Smooth muscle cell (in vitro differentiated cells): ENCODE measurements at regions not wholly inside any gene's neighbourhood (a gene's known extent, or its start where the extent isn't known, plus 50 kb on each side); places are given as distances from the start of the nearest gene placed in this dataset.
A peak's percentile ranks its signal among the peaks of the same experiment; 100 is the strongest.

Experiments
- DNase-seq: peaks from one replicate; lab custom pipeline; 2025; ENCODE audit not compliant: unreplicated experiment; lab: John Stamatoyannopoulos, UW
- H2AFZ ChIP-seq: fragments of 200-600 bp; sonication (generic); 2 replicates; pipeline ENCODE4 v1.6.0; 2016; ENCODE audit warnings: antibody characterized with exemption, low read depth, mild to moderate bottlenecking
- H3F3A ChIP-seq: fragments of 200-600 bp; sonication (generic); 2 replicates; pipeline ENCODE4 v1.6.0; 2017; ENCODE audit warnings: antibody characterized with exemption, low read depth
- H3K27ac ChIP-seq: fragments of 200-600 bp; sonication (generic); 2 replicates; pipeline ENCODE4 v1.5.1; 2016; ENCODE audit warnings: low read depth, mild to moderate bottlenecking
- H3K27me3 ChIP-seq: fragments of 200-600 bp; sonication (generic); 2 replicates; pipeline ENCODE4 v1.6.1; 2016; ENCODE audit warnings: low read depth, mild to moderate bottlenecking
- H3K36me3 ChIP-seq: fragments of 200-600 bp; sonication (generic); 2 replicates; pipeline ENCODE4 v1.5.1; 2016; ENCODE audit warnings: low read depth
- H3K4me1 ChIP-seq: fragments of 200-600 bp; sonication (generic); 2 replicates; pipeline ENCODE4 v1.5.1; 2016; ENCODE audit warnings: low read depth
- H3K4me2 ChIP-seq: fragments of 200-600 bp; sonication (generic); 2 replicates; pipeline ENCODE4 v1.6.0; 2016; ENCODE audit warnings: mild to moderate bottlenecking
- H3K4me3 ChIP-seq: fragments of 200-600 bp; sonication (generic); 2 replicates; pipeline ENCODE4 v1.5.1; 2016; ENCODE audit warnings: mild to moderate bottlenecking
- H3K79me2 ChIP-seq: fragments of 200-600 bp; sonication (generic); 2 replicates; pipeline ENCODE4 v1.6.0; 2016; ENCODE audit warnings: low read depth, mild to moderate bottlenecking
- H3K9ac ChIP-seq: fragments of 200-600 bp; sonication (generic); 2 replicates; pipeline ENCODE4 v1.6.0; 2016; ENCODE audit warnings: low read depth
- H3K9me3 ChIP-seq: fragments of 200-600 bp; sonication (generic); replicated peaks from 2 replicates; pipeline ENCODE4 v1.5.1; 2016; ENCODE audit warnings: low read depth
- H4K20me1 ChIP-seq: fragments of 200-600 bp; sonication (generic); 2 replicates; pipeline ENCODE4 v1.6.0; 2016; ENCODE audit warnings: low read depth
- WGBS: methylation state at CpG from one replicate; pipeline ENCODE4 v1.1.7; 2016; ENCODE audit warnings: low lambda C conversion rate; 5-methylcytosine and 5-hydroxymethylcytosine counted together
- TF ChIP-seq, protein P1 (sequence below): fragments of 200-600 bp; sonication (generic); IDR thresholded peaks from 2 replicates; pipeline ENCODE4 v1.5.1; 2017; ENCODE audit warnings: borderline replicate concordance, mild to moderate bottlenecking, antibody characterized with exemption; ENCODE audit not compliant: insufficient read depth, poor library complexity, severe bottlenecking

DNA sequence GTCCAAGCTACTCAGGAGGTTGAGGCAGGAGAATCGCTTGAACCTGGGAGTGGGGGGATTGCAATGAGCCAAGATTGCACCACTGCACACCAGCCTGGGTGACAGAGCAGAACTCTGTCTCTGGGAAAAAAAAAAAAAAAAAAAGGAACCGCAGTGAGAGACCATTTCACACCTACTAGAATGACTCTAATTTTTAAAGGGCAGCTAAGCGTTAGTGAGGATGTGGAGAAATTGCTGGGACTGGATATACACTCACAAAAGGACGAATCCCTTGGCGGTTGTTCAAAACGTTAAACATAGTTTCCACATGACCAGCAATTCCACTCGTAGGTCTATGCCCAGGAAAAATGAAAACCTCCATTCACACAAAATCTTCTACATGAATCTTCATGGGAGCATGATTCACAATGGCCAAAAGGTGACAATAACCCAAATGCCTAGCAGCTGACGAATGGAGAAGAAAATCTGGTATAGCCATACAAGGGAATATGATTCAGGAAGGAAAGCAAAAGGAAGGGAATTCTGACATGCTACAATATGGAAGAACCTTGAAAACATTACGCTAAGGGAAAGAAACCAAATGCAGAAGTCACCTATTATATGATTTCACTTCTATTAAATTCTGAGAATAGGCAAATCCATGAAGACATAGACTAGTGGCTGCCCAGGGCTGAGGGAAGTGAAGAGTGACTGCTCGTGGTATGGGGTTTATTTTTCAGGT is 127.0 kb downstream of the CHSY1 start:
- TF ChIP-seq, protein P1, sequence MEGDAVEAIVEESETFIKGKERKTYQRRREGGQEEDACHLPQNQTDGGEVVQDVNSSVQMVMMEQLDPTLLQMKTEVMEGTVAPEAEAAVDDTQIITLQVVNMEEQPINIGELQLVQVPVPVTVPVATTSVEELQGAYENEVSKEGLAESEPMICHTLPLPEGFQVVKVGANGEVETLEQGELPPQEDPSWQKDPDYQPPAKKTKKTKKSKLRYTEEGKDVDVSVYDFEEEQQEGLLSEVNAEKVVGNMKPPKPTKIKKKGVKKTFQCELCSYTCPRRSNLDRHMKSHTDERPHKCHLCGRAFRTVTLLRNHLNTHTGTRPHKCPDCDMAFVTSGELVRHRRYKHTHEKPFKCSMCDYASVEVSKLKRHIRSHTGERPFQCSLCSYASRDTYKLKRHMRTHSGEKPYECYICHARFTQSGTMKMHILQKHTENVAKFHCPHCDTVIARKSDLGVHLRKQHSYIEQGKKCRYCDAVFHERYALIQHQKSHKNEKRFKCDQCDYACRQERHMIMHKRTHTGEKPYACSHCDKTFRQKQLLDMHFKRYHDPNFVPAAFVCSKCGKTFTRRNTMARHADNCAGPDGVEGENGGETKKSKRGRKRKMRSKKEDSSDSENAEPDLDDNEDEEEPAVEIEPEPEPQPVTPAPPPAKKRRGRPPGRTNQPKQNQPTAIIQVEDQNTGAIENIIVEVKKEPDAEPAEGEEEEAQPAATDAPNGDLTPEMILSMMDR, result no peak
- peaks cover 46% of the 10 kb centered on the region for H3F3A ChIP-seq
- H3K27me3 ChIP-seq, result no peaks in the 10 kb centered on the region
- H3K4me1 ChIP-seq, result peaks cover 36% of the 10 kb centered on the region
- DNase-seq, result no peak
- H3K9me3 ChIP-seq, result no peaks in the 10 kb centered on the region
- no peak overlapping the region for H3K4me3 ChIP-seq
- H2AFZ ChIP-seq, result no peak overlapping the region
- peak overlapping the region; percentile 52 for H3K4me2 ChIP-seq
- 58% methylated on average over 10 of the region's 10 CpGs for WGBS
- H3K27ac ChIP-seq, result peak overlapping the region; percentile 92
- H3K36me3 ChIP-seq, result no peaks in the 10 kb centered on the region
- peak overlapping the region; percentile 23 for H3K9ac ChIP-seq
- no peaks in the 10 kb centered on the region for H4K20me1 ChIP-seq
- H3K79me2 ChIP-seq, result peaks cover 4% of the 10 kb centered on the region

DNA sequence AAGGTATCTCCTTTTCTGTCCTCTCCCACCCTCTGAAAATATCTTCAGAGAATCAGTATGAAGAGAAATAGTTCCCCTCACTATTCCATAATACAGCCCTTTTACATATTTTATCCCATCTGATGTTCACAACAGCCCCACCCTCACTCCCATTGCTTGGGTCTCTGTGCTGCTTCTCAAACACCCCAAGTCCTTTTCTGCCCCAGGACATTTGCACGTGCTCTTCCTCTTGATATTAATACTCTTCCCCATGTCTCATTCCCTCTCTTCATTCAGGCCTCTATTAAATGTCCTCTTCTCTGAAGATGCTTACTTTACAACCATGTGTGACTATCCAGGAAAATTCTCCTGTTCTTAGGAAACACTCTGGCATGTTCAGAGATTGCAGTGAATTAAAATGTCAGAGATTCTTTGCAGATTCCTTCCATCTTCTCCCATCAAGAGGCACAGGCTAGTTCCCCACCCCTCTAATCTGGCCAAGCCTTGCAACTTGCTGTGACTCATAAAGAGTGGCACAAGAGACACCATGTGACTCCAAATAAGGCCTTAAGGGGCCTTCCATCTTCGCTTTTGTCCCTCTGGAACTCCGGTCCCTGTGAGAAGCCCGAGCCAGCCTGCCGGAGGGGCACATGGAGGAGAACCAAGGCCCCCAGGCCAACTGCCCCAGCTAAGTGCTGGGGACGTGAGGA is 128.5 kb downstream of the CHSY1 start:
- 58% methylated on average over 6 of the region's 6 CpGs for WGBS
- Histone ChIP-seq H3K4me1 (peaks cover 36% of the 10 kb centered on the region), H3K79me2 (peaks cover 4% of the 10 kb centered on the region), H4K20me1 (no peaks in the 10 kb centered on the region), H3K27me3 (no peaks in the 10 kb centered on the region), H3K9ac (peak overlapping the region; percentile 1), H3K4me3 (no peak overlapping the region), H3K36me3 (no peaks in the 10 kb centered on the region), H3F3A (peaks cover 38% of the 10 kb centered on the region), H3K27ac (peak overlapping the region; percentile 92), H3K9me3 (no peaks in the 10 kb centered on the region), H2AFZ (no peak overlapping the region), H3K4me2 (no peak overlapping the region)
- TF ChIP-seq, protein P1, result no peak
- no peak for DNase-seq

DNA sequence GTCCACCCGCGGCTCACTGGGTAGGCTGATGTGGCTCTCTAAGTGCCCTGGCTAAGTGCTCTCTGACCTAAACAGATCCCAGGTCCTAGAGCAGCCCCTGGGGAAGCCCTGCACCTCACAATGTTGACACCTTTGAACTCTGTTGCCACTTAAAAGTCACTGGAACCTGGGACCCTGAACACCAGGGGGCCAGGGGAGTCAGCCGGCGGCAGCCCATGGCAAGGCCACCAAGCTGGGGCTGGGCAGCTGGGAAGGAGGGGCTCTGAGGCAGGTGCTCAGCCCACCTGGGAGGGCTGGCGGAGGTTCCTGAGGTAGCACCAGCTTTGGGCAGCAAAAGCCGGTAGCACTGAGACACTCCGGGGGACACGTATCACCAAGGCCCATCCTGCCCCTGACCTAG is 129.0 kb downstream of the CHSY1 start:
- H3K4me3 ChIP-seq, result no peak overlapping the region
- H3K4me1 ChIP-seq, result peaks cover 36% of the 10 kb centered on the region
- no peak for DNase-seq
- peaks cover 4% of the 10 kb centered on the region for H3K79me2 ChIP-seq
- TF ChIP-seq, protein P1, result no peak
- no peak overlapping the region for H3K9ac ChIP-seq
- H3K27me3 ChIP-seq, result no peaks in the 10 kb centered on the region
- no peaks in the 10 kb centered on the region for H4K20me1 ChIP-seq
- H3K4me2 ChIP-seq, result no peak overlapping the region
- WGBS, result 93% methylated on average over 8 of the region's 8 CpGs
- H3K36me3 ChIP-seq, result no peaks in the 10 kb centered on the region
- H3K9me3 ChIP-seq, result no peaks in the 10 kb centered on the region
- peak overlapping the region; percentile 92 for H3K27ac ChIP-seq
- H2AFZ ChIP-seq, result no peak overlapping the region
- H3F3A ChIP-seq, result peaks cover 33% of the 10 kb centered on the region

DNA sequence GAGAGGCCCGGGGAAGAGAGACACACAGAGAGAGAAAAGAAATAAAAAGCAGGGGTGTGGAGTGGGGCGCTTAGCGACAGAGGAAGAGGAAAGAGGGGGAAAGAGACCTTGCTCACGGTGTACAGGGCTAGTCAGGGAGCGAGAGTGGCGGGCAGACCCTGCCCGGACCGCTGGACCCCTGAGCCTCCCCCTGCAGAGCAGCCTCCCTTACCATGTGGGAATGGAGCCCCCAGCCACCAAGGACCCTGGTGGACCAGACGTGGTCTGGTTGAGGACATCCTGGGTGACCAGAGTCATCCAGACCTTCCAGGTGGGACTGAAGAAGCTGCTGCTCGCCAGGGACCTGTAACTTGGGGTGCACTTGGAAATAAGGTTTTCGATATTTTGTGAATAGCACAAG is 129.6 kb downstream of the CHSY1 start:
- no peak for DNase-seq
- Histone ChIP-seq H2AFZ (no peak overlapping the region), H3K36me3 (no peaks in the 10 kb centered on the region), H3K27ac (peak overlapping the region; percentile 92), H3K4me1 (peaks cover 33% of the 10 kb centered on the region), H3K4me3 (no peak overlapping the region), H3K4me2 (peak overlapping the region; percentile 85), H3F3A (peaks cover 29% of the 10 kb centered on the region), H4K20me1 (no peaks in the 10 kb centered on the region), H3K9me3 (no peaks in the 10 kb centered on the region), H3K79me2 (peaks cover 4% of the 10 kb centered on the region), H3K9ac (peak overlapping the region; percentile 73), H3K27me3 (no peaks in the 10 kb centered on the region)
- WGBS, result 90% methylated on average over 11 of the region's 11 CpGs
- TF ChIP-seq, protein P1, result no peak
